Neuronal stem cell (in vitro differentiated cells): ENCODE measurements at regions not wholly inside any gene's neighbourhood (a gene's known extent, or its start where the extent isn't known, plus 50 kb on each side); places are given as distances from the start of the nearest gene placed in this dataset.
"Not testable (repeated sequence)": the region's sequence is repeated elsewhere in the genome, so short reads cannot be mapped to it uniquely, and the experiment has no call there.

Experiments used
- DNase-seq: peaks from one replicate; pipeline ENCODE4 v3.0.0-alpha.2; 2013; ENCODE audit warnings: low spot score
- H2AFZ ChIP-seq: one replicate; pipeline ENCODE4 v1.6.1; 2013; ENCODE audit warnings: mild to moderate bottlenecking, low read length, inconsistent platforms
- H2AK5ac ChIP-seq: 2 replicates; pipeline ENCODE4 v1.6.1; 2013; ENCODE audit warnings: low read depth, mild to moderate bottlenecking, inconsistent platforms, low read length, moderate library complexity, mixed read lengths
- H2BK120ac ChIP-seq: 2 replicates; pipeline ENCODE4 v1.6.1; 2013; ENCODE audit warnings: low read depth, mild to moderate bottlenecking, inconsistent platforms, low read length, moderate library complexity, mixed read lengths
- H2BK12ac ChIP-seq: one replicate; pipeline ENCODE4 v1.6.1; 2013; ENCODE audit warnings: low read length, inconsistent platforms
- H2BK15ac ChIP-seq: 2 replicates; pipeline ENCODE4 v1.6.1; 2013; ENCODE audit warnings: mild to moderate bottlenecking, low read length, inconsistent platforms, mixed read lengths
- H2BK5ac ChIP-seq: one replicate; pipeline ENCODE4 v1.6.1; 2013; ENCODE audit warnings: inconsistent platforms, mild to moderate bottlenecking, low read length, moderate library complexity
- H3K14ac ChIP-seq: one replicate; pipeline ENCODE4 v1.6.1; 2013; ENCODE audit warnings: low read length, inconsistent platforms
- H3K18ac ChIP-seq: 2 replicates; pipeline ENCODE4 v1.6.1; 2013; ENCODE audit warnings: low read length, inconsistent platforms
- H3K23ac ChIP-seq: 2 replicates; pipeline ENCODE4 v1.6.1; 2013; ENCODE audit warnings: low read depth, mild to moderate bottlenecking, mixed read lengths, low read length, inconsistent platforms; ENCODE audit not compliant: poor library complexity
- H3K27ac ChIP-seq: replicated peaks from 3 replicates; pipeline ENCODE4 v1.5.1; 2013; ENCODE audit warnings: low read length, inconsistent platforms
- H3K27me3 ChIP-seq, 3 experiments: 2 replicates each; pipeline ENCODE4 v1.6.1; 2013; ENCODE audit warnings: low read length in 3 of 3, mild to moderate bottlenecking in 2 of 3, inconsistent platforms in 1 of 3, low read depth in 1 of 3, mixed read lengths in 1 of 3, moderate library complexity in 1 of 3; ENCODE audit not compliant: control insufficient read depth in 3 of 3, insufficient read depth in 3 of 3
- H3K36me3 ChIP-seq, 2 donors: replicated peaks in 1 of 2; 2 replicates each; pipeline ENCODE4 v1.6.1; 2013; ENCODE audit warnings: low read length in 2 of 2; ENCODE audit not compliant: control insufficient read depth in 2 of 2, insufficient read depth in 2 of 2
- H3K4ac ChIP-seq: 2 replicates; pipeline ENCODE4 v1.6.1; 2013; ENCODE audit warnings: inconsistent platforms, mild to moderate bottlenecking, low read length, moderate library complexity
- H3K4me1 ChIP-seq, 2 donors: 1 replicate in 1 of 2; 2 replicates in 1 of 2; pipeline ENCODE4 v1.6.1; 2013; ENCODE audit warnings: low read length in 2 of 2, low read depth in 1 of 2; ENCODE audit not compliant: control insufficient read depth in 2 of 2, insufficient read depth in 1 of 2
- H3K4me2 ChIP-seq: one replicate; pipeline ENCODE4 v1.6.1; 2013; ENCODE audit warnings: mild to moderate bottlenecking, low read length, inconsistent platforms; ENCODE audit not compliant: insufficient read depth, poor library complexity, severe bottlenecking
- H3K4me3 ChIP-seq, 2 donors: 2 replicates each; pipeline ENCODE4 v1.5.1; 2013; ENCODE audit warnings: low read length in 2 of 2, mild to moderate bottlenecking in 2 of 2, inconsistent platforms in 1 of 2, moderate library complexity in 1 of 2
- H3K79me1 ChIP-seq: one replicate; pipeline ENCODE4 v1.6.1; 2013; ENCODE audit warnings: low read depth, mild to moderate bottlenecking, inconsistent platforms, low read length, moderate library complexity
- H3K9ac ChIP-seq: one replicate; pipeline ENCODE4 v1.6.1; 2013; ENCODE audit warnings: mild to moderate bottlenecking, low read depth, low read length, inconsistent platforms; ENCODE audit not compliant: poor library complexity
- H3K9me3 ChIP-seq, 2 donors: replicated peaks in 1 of 2; 2 replicates each; pipeline versions ENCODE3 to v1.6.1; 2013; ENCODE audit warnings: low read length in 2 of 2, mild to moderate bottlenecking in 2 of 2, inconsistent platforms in 1 of 2, low read depth in 1 of 2, mixed read lengths in 1 of 2, moderate library complexity in 1 of 2; ENCODE audit not compliant: control insufficient read depth in 2 of 2, insufficient read depth in 1 of 2
- H4K8ac ChIP-seq: one replicate; pipeline ENCODE4 v1.6.1; 2013; ENCODE audit warnings: low read depth, mild to moderate bottlenecking, inconsistent platforms, low read length, moderate library complexity
- H4K91ac ChIP-seq: one replicate; pipeline ENCODE4 v1.6.1; 2013; ENCODE audit warnings: low read length, low read depth, mild to moderate bottlenecking, inconsistent platforms; ENCODE audit not compliant: poor library complexity
- WGBS, 2 donors: extraction: QIAGEN DNeasy Blood & Tissue Kit; methylation state at CpG; one replicate each; pipeline ENCODE4 v1.1.7; 2013; ENCODE audit warnings: missing lambda C conversion rate in 2 of 2, mixed read lengths in 1 of 2; ENCODE audit not compliant: insufficient read length in 2 of 2, insufficient replicate concordance in 1 of 2; ENCODE audit errors: extremely low coverage in 2 of 2; 5-methylcytosine and 5-hydroxymethylcytosine counted together

- not testable (repeated sequence) for H2BK120ac ChIP-seq, H3K9me3 ChIP-seq, H3K9ac ChIP-seq, H4K8ac ChIP-seq, DNase-seq, H3K4me3 ChIP-seq, H3K4me2 ChIP-seq, H3K18ac ChIP-seq, H3K27me3 ChIP-seq, H3K4me1 ChIP-seq, H3K27ac ChIP-seq, H3K4ac ChIP-seq, H2AFZ ChIP-seq, H3K14ac ChIP-seq, H2AK5ac ChIP-seq, H2BK15ac ChIP-seq, H2BK5ac ChIP-seq, H2BK12ac ChIP-seq, H3K23ac ChIP-seq, H3K79me1 ChIP-seq, H3K36me3 ChIP-seq, H4K91ac ChIP-seq
- no CpG with 5 or more reads among the region's 4 CpGs for WGBS, 2 donors
Measured at GRCh38 chr21:9795291-9795690, 726.1 kb upstream of the TPTE start.

GRCh38 chr21:9796293-9796692 lies 725.1 kb upstream of the TPTE start:
- H3K79me1 ChIP-seq, H3K9ac ChIP-seq, H3K27ac ChIP-seq, H3K27me3 ChIP-seq, H3K9me3 ChIP-seq, H2AFZ ChIP-seq, H2BK120ac ChIP-seq, H2AK5ac ChIP-seq, H2BK5ac ChIP-seq, H2BK15ac ChIP-seq, H3K23ac ChIP-seq, H3K36me3 ChIP-seq, H3K4me2 ChIP-seq, H3K4me3 ChIP-seq, H4K8ac ChIP-seq, DNase-seq, H4K91ac ChIP-seq, H2BK12ac ChIP-seq, H3K4ac ChIP-seq, H3K14ac ChIP-seq, H3K18ac ChIP-seq, H3K4me1 ChIP-seq: not testable (repeated sequence)

GRCh38 chr21:9807675-9808074 lies 713.7 kb upstream of the TPTE start:
- not testable (repeated sequence) for H3K27me3 ChIP-seq, H3K4me3 ChIP-seq, H2BK12ac ChIP-seq, H3K23ac ChIP-seq, DNase-seq, H2AK5ac ChIP-seq, H2BK120ac ChIP-seq, H2BK5ac ChIP-seq, H3K36me3 ChIP-seq, H3K9ac ChIP-seq, H3K4me2 ChIP-seq, H3K9me3 ChIP-seq, H3K4me1 ChIP-seq, H3K79me1 ChIP-seq, H2BK15ac ChIP-seq, H3K14ac ChIP-seq, H2AFZ ChIP-seq, H3K18ac ChIP-seq, H4K91ac ChIP-seq, H4K8ac ChIP-seq, H3K4ac ChIP-seq, H3K27ac ChIP-seq
- WGBS, 2 donors: no CpG with 5 or more reads among the region's 5 CpGs

GRCh38 chr21:9811223-9812004 lies 710.0 kb upstream of the TPTE start:
- H3K23ac ChIP-seq, H3K4me1 ChIP-seq, H3K27ac ChIP-seq, H2AK5ac ChIP-seq, H2BK120ac ChIP-seq, H3K4me2 ChIP-seq, H3K14ac ChIP-seq, H3K4ac ChIP-seq, H3K79me1 ChIP-seq, H4K8ac ChIP-seq, H4K91ac ChIP-seq, H2BK5ac ChIP-seq, DNase-seq, H3K9ac ChIP-seq, H3K27me3 ChIP-seq, H3K4me3 ChIP-seq, H3K36me3 ChIP-seq, H3K18ac ChIP-seq, H2BK15ac ChIP-seq, H3K9me3 ChIP-seq, H2AFZ ChIP-seq, H2BK12ac ChIP-seq: not testable (repeated sequence)
- no CpG with 5 or more reads among the region's 50 CpGs for WGBS, 2 donors
